GM18498 (cell line): ENCODE measurements at regions not wholly inside any gene's neighbourhood (a gene's known extent, or its start where the extent isn't known, plus 50 kb on each side); places are given as distances from the start of the nearest gene placed in this dataset.

Source experiments
- ATAC-seq: cut with Tn5 transposase; IDR thresholded peaks from one replicate; pipeline ENCODE4 v1.9.1; 2021; ENCODE audit warnings: mild to moderate bottlenecking, moderate library complexity; ENCODE audit not compliant: unreplicated experiment

- ATAC-seq = no peak
Measured at GRCh38 chr3:22208844-22209243, 457.8 kb upstream of the ZNF385D start.

- ATAC-seq = no peak
Measured at GRCh38 chr3:22209578-22209977, 458.6 kb upstream of the ZNF385D start.

DNA sequence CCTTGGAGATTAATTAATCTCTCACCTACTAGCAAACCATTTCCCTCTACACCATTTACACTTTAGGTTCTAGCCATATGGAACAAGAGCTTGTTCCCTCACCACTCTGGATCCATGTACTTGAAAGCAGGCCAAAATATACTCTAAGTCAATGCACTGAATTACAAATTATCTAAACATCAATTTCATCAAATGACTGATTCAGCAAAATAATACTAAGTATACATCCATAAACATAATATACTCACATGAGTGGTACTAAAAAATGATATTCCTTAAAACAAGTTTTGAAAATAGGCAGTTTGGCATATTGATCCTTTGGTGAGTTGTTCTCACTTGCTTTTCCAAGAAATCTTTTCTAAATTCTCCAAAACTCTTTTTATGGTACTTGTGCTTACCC, 459.7 kb upstream of the ZNF385D start:
- ATAC-seq = no peak

GRCh38 chr3:22216601-22217000, 465.6 kb upstream of the ZNF385D start:
- ATAC-seq = no peak

- no peak for ATAC-seq
Measured at GRCh38 chr3:22225161-22225560, 474.2 kb upstream of the ZNF385D start.

GRCh38 chr3:22228705-22229104, 477.7 kb upstream of the ZNF385D start:
- no peak for ATAC-seq

GRCh38 chr3:22231061-22231460, 480.1 kb upstream of the ZNF385D start:
- ATAC-seq = no peak

DNA sequence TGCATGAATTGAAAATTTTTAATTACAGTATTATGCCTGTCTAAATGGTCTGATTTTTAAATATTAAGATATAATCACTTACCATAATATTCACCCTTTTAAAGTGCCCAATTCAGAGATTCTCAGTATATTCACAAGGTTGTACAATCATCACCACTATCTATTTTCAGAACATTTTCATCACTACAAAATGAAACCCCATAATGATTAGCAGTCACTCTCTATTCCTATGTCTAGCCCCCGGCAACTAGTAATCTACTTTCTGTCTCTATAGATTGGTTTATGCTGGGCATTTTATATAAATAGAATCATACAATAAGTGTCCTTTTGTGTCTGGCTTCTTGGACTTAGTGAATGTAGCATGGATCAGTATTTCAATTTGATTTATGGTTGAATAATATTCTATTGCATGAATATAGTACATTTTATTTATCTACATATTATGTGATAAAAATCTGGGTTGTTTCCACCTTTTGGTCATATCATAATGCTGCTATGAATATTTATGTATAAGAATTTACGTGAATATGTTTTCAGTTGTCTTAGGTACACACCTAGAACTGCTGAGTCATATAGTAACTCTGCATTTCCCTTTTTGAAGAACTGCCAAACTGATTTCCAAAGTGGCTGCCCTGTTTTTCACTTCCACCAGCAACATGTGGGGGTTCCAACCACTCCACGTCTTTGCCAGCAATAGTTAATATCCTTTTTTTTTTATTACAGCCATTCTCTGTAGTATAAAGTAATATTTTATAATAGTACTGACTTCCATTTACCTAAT, 485.7 kb upstream of the ZNF385D start:
- peak; percentile 82 for ATAC-seq

- ATAC-seq = no peak
Measured at GRCh38 chr3:22239011-22239410, 488.0 kb upstream of the ZNF385D start.

DNA sequence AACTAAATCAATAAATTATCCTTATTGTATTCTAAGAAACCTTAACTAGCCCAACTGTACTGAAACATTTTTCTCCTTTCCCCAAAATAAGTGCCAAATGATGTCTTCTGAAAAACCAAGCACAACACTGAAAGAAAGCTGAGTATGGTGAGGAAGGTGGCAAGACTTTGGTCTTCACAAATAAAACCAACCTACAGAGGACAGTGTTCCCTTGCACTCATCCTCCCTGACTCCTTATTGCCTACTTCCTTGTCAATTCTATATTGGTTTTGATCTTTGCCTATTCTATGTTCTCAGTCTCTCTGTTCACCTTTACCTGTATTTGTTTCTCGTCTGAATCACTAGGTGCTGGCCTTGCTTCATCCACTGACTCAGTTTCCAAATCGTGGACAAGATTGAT, 490.1 kb upstream of the ZNF385D start:
- no peak for ATAC-seq

DNA sequence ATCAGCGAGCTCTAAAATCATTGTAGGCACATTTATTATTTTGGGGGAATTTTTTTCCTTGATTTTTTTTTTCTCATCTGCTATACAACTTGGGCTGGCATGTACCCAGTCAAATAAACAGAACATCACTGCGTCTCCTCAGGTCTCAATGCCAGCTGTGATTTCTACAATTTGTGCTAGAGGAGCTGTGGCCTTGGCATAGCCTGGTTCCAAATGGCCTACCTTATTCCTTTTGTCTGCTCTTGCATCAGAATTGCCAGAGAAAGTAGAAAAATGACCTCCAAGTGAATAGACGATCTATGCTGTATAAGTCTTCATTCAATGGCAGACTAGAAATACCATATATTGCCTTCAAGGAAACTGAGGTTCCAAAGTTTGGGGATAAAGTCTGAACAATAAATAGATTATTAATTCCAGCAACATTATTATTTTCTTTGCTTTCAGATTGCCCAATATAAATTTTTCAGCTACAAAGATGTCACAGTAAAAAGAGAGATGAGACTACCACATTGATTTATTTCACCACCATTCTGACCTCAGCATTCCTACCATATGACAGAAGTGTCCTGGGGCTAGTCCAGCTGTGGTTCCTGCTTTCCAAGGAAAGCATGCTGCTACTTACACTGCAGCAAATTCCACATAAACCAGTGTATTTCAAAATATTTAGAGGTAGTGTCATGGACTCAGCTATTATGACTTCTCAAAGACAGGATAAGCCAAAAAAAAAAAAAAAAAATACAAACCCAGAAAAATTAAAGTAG, 493.9 kb upstream of the ZNF385D start:
- no peak for ATAC-seq

DNA sequence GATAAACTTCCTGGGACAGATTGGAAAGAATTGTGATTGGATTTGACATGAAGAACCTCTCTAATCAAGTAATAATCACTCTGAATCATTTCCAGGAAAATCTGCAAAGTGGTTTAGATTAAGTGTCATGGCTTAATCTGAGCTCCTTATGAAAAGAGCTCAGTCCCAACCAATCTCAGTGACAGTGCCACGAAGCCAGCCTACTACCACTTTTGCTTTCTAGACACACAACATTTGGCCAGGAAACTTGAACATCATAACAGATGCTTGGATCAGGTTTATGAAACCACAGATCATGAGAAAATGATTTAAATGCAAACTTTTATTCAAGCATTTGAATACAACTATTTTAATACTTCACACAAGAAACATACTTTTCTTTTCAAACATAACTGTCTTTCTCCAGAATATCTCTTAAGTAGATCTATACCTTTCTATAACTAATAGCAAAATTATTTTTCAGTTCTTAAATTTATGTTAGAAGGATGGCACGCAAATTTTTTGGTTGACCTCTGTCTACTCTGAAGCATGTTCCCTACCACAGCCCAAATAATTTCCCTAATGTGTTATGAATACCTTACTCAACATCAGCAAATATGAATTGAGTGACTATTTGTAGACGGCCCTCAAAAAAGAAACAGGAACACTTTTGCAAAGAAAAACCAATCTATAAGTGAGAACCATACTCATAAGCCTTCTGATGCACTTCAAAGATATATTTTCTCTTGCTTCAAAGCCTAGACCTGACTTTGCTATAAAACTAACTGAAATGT, 495.0 kb upstream of the ZNF385D start:
- ATAC-seq = no peak

GRCh38 chr3:22249658-22250057, 498.6 kb upstream of the ZNF385D start:
- no peak for ATAC-seq

DNA sequence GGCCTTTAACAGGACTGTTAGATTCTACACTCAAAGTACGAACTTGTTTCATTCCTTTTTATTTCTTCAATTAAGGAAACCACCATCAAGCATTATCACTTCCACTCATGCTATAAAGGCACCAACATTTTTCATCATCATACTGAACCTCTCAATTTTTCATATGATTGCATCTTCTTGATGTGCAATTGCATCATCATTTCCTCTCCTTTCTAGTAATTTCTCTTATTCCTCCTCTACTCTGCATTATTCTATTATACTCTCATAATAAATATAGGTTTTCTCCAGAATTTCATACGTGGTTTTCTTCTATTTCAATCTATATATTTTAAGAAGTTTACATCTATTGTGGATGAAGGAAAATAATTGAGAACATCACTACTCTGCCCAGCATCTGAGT, 506.2 kb upstream of the ZNF385D start:
- no peak for ATAC-seq

DNA sequence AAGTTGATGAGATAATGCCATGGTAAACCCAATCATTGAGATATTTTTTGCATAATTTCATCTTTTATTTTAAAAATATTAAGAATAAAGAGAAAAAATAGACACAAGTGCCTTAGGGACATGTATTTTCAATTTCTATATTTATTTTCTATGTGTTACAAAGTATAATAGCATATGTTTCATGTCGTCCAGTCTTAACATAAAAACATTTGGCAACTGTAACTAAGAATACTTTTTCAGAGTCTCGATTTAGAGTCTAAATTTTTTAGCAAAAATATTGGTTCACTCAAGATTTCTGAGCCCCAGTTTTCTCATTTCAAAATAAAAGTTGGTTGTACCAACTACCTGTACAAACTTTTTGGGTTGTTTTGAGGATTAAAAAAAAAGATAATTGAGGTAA, 511.4 kb upstream of the ZNF385D start:
- ATAC-seq = no peak

DNA sequence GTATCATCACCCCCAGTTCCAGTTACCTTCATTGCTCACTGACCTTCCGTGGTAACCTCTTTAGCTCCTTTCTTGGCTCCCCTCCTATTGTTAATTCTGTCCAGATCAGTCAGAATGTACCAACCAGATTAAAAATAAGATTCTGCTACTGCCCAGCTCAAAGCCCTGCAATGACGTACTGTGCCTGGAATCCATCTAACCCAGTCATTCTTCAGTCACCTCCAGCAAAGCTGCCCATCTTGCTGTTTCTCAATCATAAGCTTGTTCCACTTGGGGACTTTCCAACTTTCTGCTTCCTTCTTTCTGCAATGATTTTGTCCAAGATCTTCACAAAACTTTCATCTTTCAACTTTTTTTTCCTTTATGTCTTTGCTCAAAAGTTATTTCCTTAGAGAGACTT, 512.0 kb upstream of the ZNF385D start:
- no peak for ATAC-seq

DNA sequence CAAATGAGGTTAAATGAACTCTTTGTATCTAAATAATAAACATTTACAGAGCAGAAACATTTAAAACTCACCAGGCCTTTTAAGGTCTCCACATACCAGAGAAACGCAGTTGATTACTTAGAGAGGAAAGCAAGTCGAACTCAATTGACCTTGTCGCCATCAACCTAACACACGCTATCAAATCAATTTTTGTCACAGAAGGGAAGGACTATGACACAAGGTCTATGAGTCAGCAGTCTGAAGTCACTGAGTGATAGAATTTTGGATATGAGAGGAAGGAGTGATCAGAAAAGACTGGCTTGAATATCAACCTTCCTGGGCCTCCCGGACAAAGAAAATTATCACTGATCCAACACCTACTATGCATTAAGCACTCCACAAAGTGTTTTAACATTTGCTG, 514.4 kb upstream of the ZNF385D start:
- no peak for ATAC-seq

DNA sequence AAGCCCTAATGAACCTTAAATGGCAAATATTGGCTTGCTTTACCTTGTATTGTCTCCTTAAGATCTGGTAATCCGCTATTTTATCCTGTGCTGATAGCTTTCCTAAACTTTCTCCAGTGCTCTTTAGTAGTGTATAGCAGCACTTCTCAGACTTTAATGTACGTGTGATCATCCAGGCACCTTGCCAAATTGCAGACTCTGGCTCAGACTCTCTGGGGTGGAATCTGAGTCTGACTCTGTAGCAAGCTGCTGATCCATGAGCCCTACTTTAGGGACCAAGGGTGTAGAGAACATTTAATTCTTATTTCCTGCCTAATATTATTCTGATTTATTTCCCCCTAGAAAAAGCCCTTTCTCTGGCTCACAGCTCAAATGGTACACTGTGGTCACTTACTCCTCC, 518.8 kb upstream of the ZNF385D start:
- ATAC-seq = no peak

- ATAC-seq = no peak
Measured at GRCh38 chr3:22276351-22276750, 525.3 kb upstream of the ZNF385D start.

DNA sequence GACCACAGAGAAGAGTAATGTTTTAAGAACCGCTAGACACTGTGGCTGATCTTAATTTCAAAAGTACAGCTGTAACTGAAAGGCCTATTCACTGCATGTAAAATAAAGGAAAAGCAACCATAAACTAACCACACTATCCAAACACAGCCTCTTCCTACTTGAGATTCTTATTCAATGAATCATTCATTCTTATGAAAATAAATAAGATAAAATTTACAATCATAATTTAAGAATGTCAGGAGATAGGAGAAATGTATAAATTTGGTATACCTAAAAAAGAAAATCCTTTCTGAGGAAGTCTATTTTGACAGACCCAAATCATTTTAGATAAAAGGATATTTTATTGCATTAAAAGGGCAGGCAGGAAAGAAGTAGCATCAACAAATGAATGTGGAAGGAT, 533.5 kb upstream of the ZNF385D start:
- no peak for ATAC-seq

- no peak for ATAC-seq
Measured at GRCh38 chr3:22288756-22289155, 537.7 kb upstream of the ZNF385D start.

DNA sequence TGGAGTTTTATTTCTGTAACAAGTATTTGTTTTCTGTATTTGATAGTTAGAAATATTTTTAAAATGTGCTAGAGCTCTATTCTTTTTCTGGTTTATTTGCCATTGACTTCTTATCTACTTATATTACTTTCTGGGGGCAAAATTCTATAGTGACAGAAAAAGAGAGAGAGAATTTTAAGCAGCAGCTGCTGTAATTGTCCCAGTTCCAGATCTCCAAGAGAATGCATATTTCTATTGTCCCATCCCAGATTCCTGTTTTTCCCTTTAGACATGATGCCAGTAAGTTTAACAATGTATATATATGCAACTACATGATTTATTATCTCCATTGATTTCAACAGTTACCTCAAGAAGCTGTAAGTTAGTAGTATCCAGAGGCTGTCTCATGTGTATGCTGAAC, 541.7 kb upstream of the ZNF385D start:
- ATAC-seq = no peak
